Activated CD8-positive, alpha-beta T cell treated with anti-CD3 and anti-CD28 coated beads for 36 hours (primary cell): ENCODE measurements at regions not wholly inside any gene's neighbourhood (a gene's known extent, or its start where the extent isn't known, plus 50 kb on each side); places are given as distances from the start of the nearest gene placed in this dataset.

Experiments
- ATAC-seq: fragments of 200-7000 bp; cut with Tn5 transposase; one replicate; pipeline ENCODE4 v1.10.0; 2021; ENCODE audit warnings: mild to moderate bottlenecking, moderate library complexity
- CTCF ChIA-PET: fragments of 350-600 bp; sonication (Branson Sonifier 250); formaldehyde crosslinking; loops from one replicate; lab custom pipeline; 2021; ENCODE audit warnings: antibody characterized with exemption; lab: Charles Lee
- POLR2A ChIA-PET: fragments of 350-600 bp; sonication (Branson Sonifier 250); formaldehyde crosslinking; loops from one replicate; lab custom pipeline; 2021; ENCODE audit warnings: antibody characterized with exemption; lab: Charles Lee
- DNase-seq: peaks from one replicate; pipeline ENCODE4 v3.0.0-alpha.2; 2020
- H3K27ac Mint-ChIP-seq: one replicate; pipeline ENCODE4 v1.8.0; 2021; ENCODE audit warnings: mild to moderate bottlenecking, mixed read lengths
- H3K27me3 Mint-ChIP-seq: one replicate; pipeline ENCODE4 v1.8.0; 2021; ENCODE audit warnings: mixed read lengths
- H3K36me3 Mint-ChIP-seq: one replicate; pipeline ENCODE4 v1.8.0; 2021; ENCODE audit warnings: low read depth, mixed read lengths
- H3K4me1 Mint-ChIP-seq: one replicate; pipeline ENCODE4 v1.8.0; 2021; ENCODE audit warnings: low read depth, mixed read lengths
- H3K4me3 Mint-ChIP-seq: one replicate; pipeline ENCODE4 v1.8.0; 2021; ENCODE audit warnings: mild to moderate bottlenecking, moderate library complexity, mixed read lengths
- H3K9me3 Mint-ChIP-seq: one replicate; pipeline ENCODE4 v1.8.0; 2021; ENCODE audit warnings: mixed read lengths
- CTCF ChIP-seq: fragments of 200-600 bp; IDR thresholded peaks from one replicate; pipeline ENCODE4 v1.8.0; 2022; ENCODE audit warnings: antibody characterized with exemption, mild to moderate bottlenecking
- intact Hi-C: fragments of 100-400 bp; cut with micrococcal nuclease; formaldehyde crosslinking; loops from one replicate; pipeline ENCODE4 v1.10.0; 2022

- CTCF ChIA-PET, result no interaction called here
- POLR2A ChIA-PET, result no interaction called here
Observed at GRCh38 chr9:14512942-14513341, 180.3 kb downstream of the ZDHHC21 start.

GRCh38 chr9:14511452-14511851 lies 181.8 kb downstream of the ZDHHC21 start:
- ChIA-PET CTCF (no interaction called here), POLR2A (no interaction called here)
- TF ChIP-seq CTCF, result no peak
- intact Hi-C loops, result no loop called here
- Mint-ChIP-seq H3K4me1 (no peaks in the 10 kb centered on the region), H3K36me3 (no peaks in the 10 kb centered on the region), H3K27ac (no peak overlapping the region), H3K27me3 (peaks cover 2% of the 10 kb centered on the region), H3K4me3 (no peak overlapping the region), H3K9me3 (no peaks in the 10 kb centered on the region)
- ATAC-seq (peak; percentile 65), DNase-seq (peak; percentile 2)

More at GRCh38 chr9:14512942-14513341, 180.3 kb downstream of the ZDHHC21 start:
- no peak overlapping the region for H3K4me3 Mint-ChIP-seq
- no peak for TF ChIP-seq CTCF
- intact Hi-C loops, result no loop called here
- no peaks in the 10 kb centered on the region for H3K9me3 Mint-ChIP-seq
- ATAC-seq (no peak), DNase-seq (no peak)
- H3K27me3 Mint-ChIP-seq, result peaks cover 2% of the 10 kb centered on the region
- no peaks in the 10 kb centered on the region for H3K36me3 Mint-ChIP-seq
- H3K27ac Mint-ChIP-seq, result no peak overlapping the region
- H3K4me1 Mint-ChIP-seq, result no peaks in the 10 kb centered on the region

- ChIA-PET CTCF (no interaction called here), POLR2A (no interaction called here)
- TF ChIP-seq CTCF, result no peak
- intact Hi-C loops, result no loop called here
- Mint-ChIP-seq H3K27me3 (peaks cover 3% of the 10 kb centered on the region), H3K27ac (no peak overlapping the region), H3K36me3 (no peaks in the 10 kb centered on the region), H3K9me3 (no peaks in the 10 kb centered on the region), H3K4me1 (no peaks in the 10 kb centered on the region), H3K4me3 (no peak overlapping the region)
- no peak for ATAC-seq
- DNase-seq, result no peak
Observed at GRCh38 chr9:14508884-14509283, 184.3 kb downstream of the ZDHHC21 start.

GRCh38 chr9:14501366-14501765 lies 187.4 kb upstream of the NFIB start:
- CTCF ChIA-PET, result interaction anchor here (0.7 kb wide), 1 partner anchor 1034 kb away, joined by 3 read pairs; no protein-coding TSS in a partner anchor
- peaks cover 2% of the 10 kb centered on the region for H3K27me3 Mint-ChIP-seq
- H3K36me3 Mint-ChIP-seq, result no peaks in the 10 kb centered on the region
- H3K27ac Mint-ChIP-seq, result no peak overlapping the region
- intact Hi-C loops, result no loop called here
- ATAC-seq (no peak), DNase-seq (no peak)
- POLR2A ChIA-PET, result no interaction called here
- no peak for TF ChIP-seq CTCF
- H3K9me3 Mint-ChIP-seq, result no peaks in the 10 kb centered on the region
- H3K4me1 Mint-ChIP-seq, result no peaks in the 10 kb centered on the region
- no peak overlapping the region for H3K4me3 Mint-ChIP-seq

GRCh38 chr9:14500705-14501104 lies 186.8 kb upstream of the NFIB start:
- no peaks in the 10 kb centered on the region for H3K9me3 Mint-ChIP-seq
- TF ChIP-seq CTCF, result no peak
- H3K27ac Mint-ChIP-seq, result no peak overlapping the region
- ATAC-seq (no peak), DNase-seq (no peak)
- intact Hi-C loops, result no loop called here
- POLR2A ChIA-PET, result no interaction called here
- H3K36me3 Mint-ChIP-seq, result no peaks in the 10 kb centered on the region
- H3K4me3 Mint-ChIP-seq, result no peak overlapping the region
- H3K4me1 Mint-ChIP-seq, result no peaks in the 10 kb centered on the region
- peaks cover 1% of the 10 kb centered on the region for H3K27me3 Mint-ChIP-seq
- CTCF ChIA-PET, result interaction anchor here (0.7 kb wide), 1 partner anchor 1033 kb away, joined by 3 read pairs; no protein-coding TSS in a partner anchor
